Heart left ventricle (tissue), 13 donors: ENCODE measurements at regions not wholly inside any gene's neighbourhood (a gene's known extent, or its start where the extent isn't known, plus 50 kb on each side); places are given as distances from the start of the nearest gene placed in this dataset.

ENCODE experiments used
- CTCF ChIP-seq, 12 donors: fragments of 200-600 bp; sonication (generic) in 4 of 12; IDR thresholded peaks; one replicate each; pipeline versions ENCODE4 v1.5.0 to v1.8.0; 2018 to 2022; ENCODE audit warnings: antibody characterized with exemption in 12 of 12, mild to moderate bottlenecking in 5 of 12
- POLR2A ChIP-seq, 2 donors: fragments of 450-650 bp; IDR thresholded peaks; one replicate each; pipeline ENCODE4 v1.6.1; 2017; ENCODE audit warnings: antibody characterized with exemption in 2 of 2, mild to moderate bottlenecking in 2 of 2, moderate library complexity in 2 of 2
- donor health status: ischemic (EF 13 %, LVEDD 7.1; RV severe dilation, severe dysfunction).
- donor health status: DM: no; HTN: yes; CAD: no.
- donor health status: DM: no; HTN: no; CAD: no.
- donor health status: ischemic (EF 25% LVEDD 6.9; RV normal size, moderate dysfunction).
- donor health status: ischemic (EF 25% LVEDD 5.7; RV mildly dilated, moderate dysfunction).
- donor health status: ischemic (EF 35%, LVEDD 5.7; RV mildly dilated, moderate dysfunction).
- donor health status: nonischemic (EF 11% LVEDD 7.7; RV severe dilation, severe dysfunction).
- donor health status: DM: yes; HTN: yes; CAD: no.
- donor health status: PGD.
- donor health status: ischemic (EF 29% LVEDD 5.4; RV normal size, mild dysfunction).
- donor health status: nonischemic (EF 23%, LVEDD 6.1; RV moderate dilation, normal function).

- TF ChIP-seq CTCF (IDR thresholded peaks at IDR 0.05) (no peak), POLR2A (IDR thresholded peaks at IDR 0.05) (no peak)
Observed at GRCh38 chr5:15004506-15004905, 132.9 kb upstream of the ANKH start.
